ENCODE measurements at regions not wholly inside any gene's neighbourhood (a gene's known extent, or its start where the extent isn't known, plus 50 kb on each side); places are given as distances from the start of the nearest gene placed in this dataset.

DNA sequence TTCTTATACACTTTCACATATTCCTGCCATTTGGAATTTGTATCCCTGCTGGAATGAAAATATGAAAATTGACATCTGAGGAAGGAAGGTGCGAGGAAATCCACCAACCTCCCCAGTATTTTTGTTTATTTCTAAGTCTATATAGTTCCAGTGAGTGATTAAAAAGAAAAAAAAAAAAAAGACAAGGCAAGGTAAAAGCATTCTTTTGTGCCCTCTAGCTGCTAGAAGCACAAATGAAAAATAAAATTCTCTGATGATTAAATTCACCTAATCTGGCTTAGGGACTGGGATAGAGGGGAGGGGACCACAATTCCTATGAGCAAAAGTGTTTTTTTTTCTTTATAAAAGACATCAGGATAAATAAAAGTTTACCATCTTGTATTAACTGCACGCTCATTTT, 370.9 kb downstream of the NR2F2 start:
- no peak overlapping the region for H3K4me3 ChIP-seq
- WGBS, 2 donors, result 68 to 71% methylated on average over 2 of the region's 2 CpGs
- H3K4me1 ChIP-seq, result peaks cover 0 to 28% (median 8%) of the 10 kb centered on the region in 4 donors
- DNase-seq (ENCODE audit: low spot score in 2 of 2), result no peak
- H3K27me3 ChIP-seq, result no peaks in the 10 kb centered on the region
- H3K36me3 ChIP-seq, result no peaks in the 10 kb centered on the region
- TF ChIP-seq, protein P1, sequence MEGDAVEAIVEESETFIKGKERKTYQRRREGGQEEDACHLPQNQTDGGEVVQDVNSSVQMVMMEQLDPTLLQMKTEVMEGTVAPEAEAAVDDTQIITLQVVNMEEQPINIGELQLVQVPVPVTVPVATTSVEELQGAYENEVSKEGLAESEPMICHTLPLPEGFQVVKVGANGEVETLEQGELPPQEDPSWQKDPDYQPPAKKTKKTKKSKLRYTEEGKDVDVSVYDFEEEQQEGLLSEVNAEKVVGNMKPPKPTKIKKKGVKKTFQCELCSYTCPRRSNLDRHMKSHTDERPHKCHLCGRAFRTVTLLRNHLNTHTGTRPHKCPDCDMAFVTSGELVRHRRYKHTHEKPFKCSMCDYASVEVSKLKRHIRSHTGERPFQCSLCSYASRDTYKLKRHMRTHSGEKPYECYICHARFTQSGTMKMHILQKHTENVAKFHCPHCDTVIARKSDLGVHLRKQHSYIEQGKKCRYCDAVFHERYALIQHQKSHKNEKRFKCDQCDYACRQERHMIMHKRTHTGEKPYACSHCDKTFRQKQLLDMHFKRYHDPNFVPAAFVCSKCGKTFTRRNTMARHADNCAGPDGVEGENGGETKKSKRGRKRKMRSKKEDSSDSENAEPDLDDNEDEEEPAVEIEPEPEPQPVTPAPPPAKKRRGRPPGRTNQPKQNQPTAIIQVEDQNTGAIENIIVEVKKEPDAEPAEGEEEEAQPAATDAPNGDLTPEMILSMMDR (IDR thresholded peaks at IDR 0.05), result peak in 3 of 5 experiments; percentile 7 to 22 (median 10)
- no peak for TF ChIP-seq EP300 (IDR thresholded peaks at IDR 0.05)
- H3K27ac ChIP-seq, result no peak overlapping the region
- no peaks in the 10 kb centered on the region for H3K9me3 ChIP-seq

DNA sequence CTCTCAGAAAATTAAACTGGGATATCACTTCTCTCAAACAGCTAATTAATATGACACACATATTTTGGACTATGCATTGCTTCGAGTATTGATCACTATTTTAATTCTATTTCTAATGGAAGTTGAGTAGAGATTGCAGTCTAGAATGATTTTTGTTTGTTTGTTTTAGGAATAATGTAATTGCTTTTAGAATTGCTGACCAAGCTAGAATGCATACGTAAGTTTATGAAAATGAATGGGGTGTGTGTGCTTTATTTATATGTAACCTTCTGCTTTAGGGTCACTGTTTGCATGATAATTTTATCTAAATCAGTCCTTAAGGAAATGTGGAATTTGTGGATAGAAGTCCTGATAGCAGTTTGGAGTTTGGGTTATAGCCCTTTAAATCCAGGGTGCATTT, 371.4 kb downstream of the NR2F2 start:
- no peak for DNase-seq (ENCODE audit: low spot score in 2 of 2)
- TF ChIP-seq, protein P1 (IDR thresholded peaks at IDR 0.05), result no peak
- TF ChIP-seq EP300 (IDR thresholded peaks at IDR 0.05), result no peak
- no peak for TF ChIP-seq POLR2A (IDR thresholded peaks at IDR 0.05)
- Histone ChIP-seq H3K27me3 (no peaks in the 10 kb centered on the region), H3K27ac (peak overlapping the region in 2 of 4 donors; percentile 79 to 85), H3K4me3 (no peak overlapping the region), H3K4me1 (peaks cover 0 to 28% (median 8%) of the 10 kb centered on the region in 4 donors), H3K9me3 (no peaks in the 10 kb centered on the region), H3K36me3 (no peaks in the 10 kb centered on the region)
- WGBS, 2 donors, result 34 to 35% methylated on average over 2 of the region's 2 CpGs

DNA sequence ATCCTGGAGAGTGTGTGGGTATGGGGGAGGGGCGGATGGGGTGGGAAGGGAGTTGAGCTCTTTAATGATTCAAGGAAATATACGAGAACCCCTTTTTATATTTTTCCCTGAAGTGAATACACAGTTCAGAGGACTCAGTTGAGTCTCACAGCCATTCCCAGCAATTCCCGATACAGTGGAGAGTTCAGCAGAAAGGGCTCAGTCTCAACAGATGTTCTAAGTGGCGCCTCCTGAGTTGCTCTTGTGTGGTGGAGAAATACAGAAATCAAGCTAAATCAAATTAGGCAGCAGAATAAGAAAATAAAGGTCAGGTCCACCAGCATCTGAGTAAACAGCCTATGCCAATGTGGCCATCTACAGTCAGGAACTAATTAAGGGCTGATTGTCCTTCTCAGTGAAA, 372.1 kb downstream of the NR2F2 start:
- Histone ChIP-seq H3K36me3 (no peaks in the 10 kb centered on the region), H3K27me3 (no peaks in the 10 kb centered on the region), H3K9me3 (no peaks in the 10 kb centered on the region), H3K27ac (peak overlapping the region; percentile 23 to 85 (median 64)), H3K4me1 (peaks cover 0 to 28% (median 8%) of the 10 kb centered on the region in 4 donors), H3K4me3 (peak overlapping the region in 2 of 4 donors; percentile 3 to 14)
- WGBS, 2 donors, result 16 to 24% methylated on average over 4 of the region's 4 CpGs
- no peak for DNase-seq (ENCODE audit: low spot score in 2 of 2)
- TF ChIP-seq, protein P1 (IDR thresholded peaks at IDR 0.05), result peak in 1 of 5 experiments; percentile 6
- no peak for TF ChIP-seq EP300 (IDR thresholded peaks at IDR 0.05)

DNA sequence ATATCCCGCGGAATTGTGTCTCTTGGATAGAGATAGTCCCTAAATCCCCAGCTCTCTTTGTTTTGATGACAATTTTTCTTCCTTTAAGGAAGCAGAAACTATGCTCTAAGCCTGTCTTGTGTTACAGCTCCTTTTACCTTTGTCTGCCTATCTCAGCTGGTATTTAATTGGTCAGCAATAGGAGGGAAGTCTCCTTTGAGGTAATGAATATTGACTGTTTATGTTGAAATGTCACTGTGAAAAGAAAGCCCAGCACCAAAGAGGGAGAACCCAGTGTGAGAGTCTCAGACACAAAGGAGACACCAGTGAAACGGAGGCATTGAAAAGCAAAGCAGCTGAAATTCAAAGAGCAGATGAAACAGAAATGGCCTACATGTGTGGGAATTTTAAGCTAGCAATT, 372.6 kb downstream of the NR2F2 start:
- no peak overlapping the region for H3K4me3 ChIP-seq
- peaks cover 0 to 28% (median 8%) of the 10 kb centered on the region in 4 donors for H3K4me1 ChIP-seq
- H3K27me3 ChIP-seq, result no peaks in the 10 kb centered on the region
- TF ChIP-seq EP300 (IDR thresholded peaks at IDR 0.05) (no peak), POLR2A (IDR thresholded peaks at IDR 0.05) (no peak)
- TF ChIP-seq, protein P1 (IDR thresholded peaks at IDR 0.05), result no peak
- DNase-seq (ENCODE audit: low spot score in 2 of 2), result no peak
- no peaks in the 10 kb centered on the region for H3K36me3 ChIP-seq
- 34 to 38% methylated on average over 3 of the region's 3 CpGs for WGBS, 2 donors
- H3K9me3 ChIP-seq, result no peaks in the 10 kb centered on the region
- H3K27ac ChIP-seq, result peak overlapping the region; percentile 23 to 85 (median 64)

DNA sequence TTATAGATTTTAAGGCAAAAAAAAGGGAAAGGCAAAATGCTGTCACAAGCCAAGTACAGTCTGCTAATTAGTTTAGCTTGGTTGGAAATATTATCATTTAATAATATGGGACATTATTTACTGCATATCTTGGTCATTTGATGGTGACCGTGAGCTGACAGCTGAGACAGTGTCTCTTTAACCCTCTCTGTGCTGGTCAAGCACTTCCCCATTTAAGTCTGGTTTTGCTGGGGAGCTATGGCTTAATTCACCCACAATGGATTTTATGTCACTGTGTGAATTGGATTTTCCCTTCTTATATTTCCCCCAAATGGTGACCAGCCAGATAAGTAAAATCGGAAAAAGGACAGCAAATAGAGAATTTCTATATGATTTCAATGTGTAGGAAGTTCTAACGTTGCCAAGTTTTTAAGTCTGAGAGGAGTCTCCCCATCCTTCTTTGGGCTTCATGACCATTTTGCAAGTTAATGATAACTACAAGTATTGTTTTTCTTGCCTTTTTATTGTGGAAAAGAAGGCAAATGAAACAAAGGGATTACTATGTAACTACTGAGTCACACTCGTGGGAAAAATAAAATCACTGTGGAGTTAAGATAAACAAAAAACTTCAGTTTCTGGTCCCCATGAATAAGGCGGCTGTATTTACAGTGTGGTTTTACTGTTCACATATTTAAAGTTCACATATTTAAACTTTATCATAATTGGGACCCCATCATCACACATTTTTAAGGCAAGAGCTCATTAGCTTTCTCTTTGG, 373.5 kb downstream of the NR2F2 start:
- Histone ChIP-seq H3K9me3 (no peaks in the 10 kb centered on the region), H3K27me3 (no peaks in the 10 kb centered on the region), H3K4me3 (no peak overlapping the region), H3K4me1 (peaks cover 0 to 28% (median 8%) of the 10 kb centered on the region in 4 donors), H3K36me3 (no peaks in the 10 kb centered on the region), H3K27ac (peak overlapping the region; percentile 23 to 85 (median 64))
- TF ChIP-seq EP300 (IDR thresholded peaks at IDR 0.05) (no peak), POLR2A (IDR thresholded peaks at IDR 0.05) (no peak)
- TF ChIP-seq, protein P1 (IDR thresholded peaks at IDR 0.05), result no peak
- DNase-seq (ENCODE audit: low spot score in 2 of 2), result no peak
- 34 to 35% methylated on average over 5 of the region's 5 CpGs for WGBS, 2 donors

All from tibial nerve (tissue), 4 donors.